GM23248 (cell line): ENCODE measurements at regions not wholly inside any gene's neighbourhood (a gene's known extent, or its start where the extent isn't known, plus 50 kb on each side); places are given as distances from the start of the nearest gene placed in this dataset.

Experiments
- DNase-seq: peaks from one replicate; pipeline ENCODE4 v3.0.0-alpha.2; 2015
- H2AFZ ChIP-seq: fragments of 200-600 bp; sonication (generic); 2 replicates; pipeline ENCODE4 v1.6.1; 2016; ENCODE audit warnings: antibody characterized with exemption
- H3F3A ChIP-seq: fragments of 200-600 bp; sonication (generic); 2 replicates; pipeline ENCODE4 v1.6.1; 2016; ENCODE audit warnings: mild to moderate bottlenecking, antibody characterized with exemption, mixed run types; ENCODE audit not compliant: insufficient read depth
- H3K27ac ChIP-seq: fragments of 200-600 bp; sonication (generic); 2 replicates; pipeline ENCODE4 v1.5.1; 2016; ENCODE audit warnings: mild to moderate bottlenecking
- H3K27me3 ChIP-seq: fragments of 200-600 bp; sonication (generic); replicated peaks from 2 replicates; pipeline ENCODE4 v1.6.1; 2016; ENCODE audit warnings: mild to moderate bottlenecking; ENCODE audit not compliant: insufficient read depth
- H3K36me3 ChIP-seq: fragments of 200-600 bp; sonication (generic); 2 replicates; pipeline ENCODE4 v1.6.1; 2016; ENCODE audit warnings: low read depth, mild to moderate bottlenecking
- H3K4me1 ChIP-seq: fragments of 200-600 bp; sonication (generic); 2 replicates; pipeline ENCODE4 v1.6.1; 2016; ENCODE audit warnings: mild to moderate bottlenecking; ENCODE audit not compliant: insufficient read depth
- H3K4me2 ChIP-seq: fragments of 200-600 bp; sonication (generic); one replicate; pipeline ENCODE4 v1.6.1; 2016; ENCODE audit warnings: mild to moderate bottlenecking; ENCODE audit not compliant: unreplicated experiment
- H3K4me3 ChIP-seq: fragments of 200-600 bp; sonication (generic); 2 replicates; pipeline ENCODE4 v1.5.1; 2016; ENCODE audit warnings: mild to moderate bottlenecking
- H3K79me2 ChIP-seq: fragments of 200-600 bp; sonication (generic); 2 replicates; pipeline ENCODE4 v1.6.1; 2016; ENCODE audit warnings: mild to moderate bottlenecking; ENCODE audit not compliant: insufficient read depth
- H3K9ac ChIP-seq: fragments of 200-600 bp; sonication (generic); 2 replicates; pipeline ENCODE4 v1.6.1; 2016; ENCODE audit warnings: mild to moderate bottlenecking
- H3K9me2 ChIP-seq: fragments of 200-600 bp; sonication (generic); 2 replicates; pipeline ENCODE4 v1.6.1; 2016; ENCODE audit warnings: mixed run types, mild to moderate bottlenecking, moderate library complexity; ENCODE audit not compliant: insufficient read depth
- H3K9me3 ChIP-seq: fragments of 200-600 bp; sonication (generic); one replicate; pipeline ENCODE4 v1.6.1; 2017; ENCODE audit warnings: low read depth
- H4K20me1 ChIP-seq: fragments of 200-600 bp; sonication (generic); 2 replicates; pipeline ENCODE4 v1.6.0; 2016; ENCODE audit not compliant: insufficient read depth
- EZH2 ChIP-seq: fragments of 200-600 bp; sonication (generic); IDR thresholded peaks from 2 replicates; pipeline ENCODE4 v1.6.1; 2018; ENCODE audit warnings: antibody characterized with exemption, mild to moderate bottlenecking; ENCODE audit not compliant: insufficient read depth, poor library complexity, severe bottlenecking
- EZH2phosphoT487 ChIP-seq: fragments of 200-600 bp; sonication (generic); IDR thresholded peaks from 2 replicates; pipeline ENCODE4 v1.6.1; 2018; ENCODE audit warnings: antibody characterized with exemption, moderate library complexity, mild to moderate bottlenecking, low read depth; ENCODE audit not compliant: insufficient read depth
- WGBS, 2 experiments: methylation state at CpG; one replicate each; pipeline ENCODE4 v1.1.6; 2015 to 2017; ENCODE audit warnings: low lambda C conversion rate in 2 of 2, low coverage in 1 of 2; ENCODE audit errors: missing lambda C conversion rate in 2 of 2; 5-methylcytosine and 5-hydroxymethylcytosine counted together
- in situ Hi-C: fragments of 300-500 bp; cut with MboI; formaldehyde crosslinking; loops from 2 replicates; pipeline ENCODE4 v1.15.0; 2020

GRCh38 chr5:68554571-68555279 is 339.2 kb downstream of the PIK3R1 start:
- TF ChIP-seq EZH2phosphoT487 (no peak), EZH2 (no peak)
- in situ Hi-C loops, result no loop called here
- peak; percentile 95 for DNase-seq

DNA sequence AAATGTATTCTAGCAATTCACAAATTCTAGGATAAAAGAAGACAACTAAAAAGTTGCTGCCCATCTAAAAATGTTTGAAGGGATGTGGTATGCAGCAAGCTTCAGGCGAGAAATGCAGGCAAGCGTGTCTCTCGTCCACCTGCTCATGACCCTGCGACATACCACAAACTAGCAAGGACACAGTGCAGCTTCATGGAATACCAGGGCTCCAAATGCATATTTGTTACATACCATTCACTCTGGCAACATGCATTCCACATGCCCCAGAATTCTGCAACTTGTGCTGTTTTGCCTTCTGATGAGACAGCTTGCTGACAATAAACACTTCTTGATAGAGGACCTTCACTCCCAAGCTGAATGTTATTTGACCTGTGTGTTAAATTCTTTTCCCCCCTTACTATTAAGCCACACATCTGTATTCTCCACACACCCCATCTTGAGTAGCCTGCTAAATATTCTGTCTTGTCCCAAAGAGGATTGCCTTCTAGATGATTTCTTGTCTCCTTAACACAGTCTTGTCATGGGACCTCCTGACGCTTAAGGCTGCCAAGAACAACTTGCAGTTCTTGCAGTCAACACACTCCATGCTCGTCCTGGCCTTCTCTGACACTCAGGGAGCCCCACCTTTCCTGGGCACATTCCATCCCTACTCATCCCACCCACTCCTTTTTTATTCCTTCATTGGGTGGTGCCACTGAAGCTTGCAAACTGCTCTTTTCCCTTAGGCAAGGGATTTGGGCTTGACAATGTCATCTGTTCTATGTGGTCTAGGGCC is 340.5 kb downstream of the PIK3R1 start:
- H3K9me3 ChIP-seq, result no peaks in the 10 kb centered on the region
- no peaks in the 10 kb centered on the region for H3K27me3 ChIP-seq
- no peaks in the 10 kb centered on the region for H3K9me2 ChIP-seq
- peaks cover 40% of the 10 kb centered on the region for H3K4me1 ChIP-seq
- H4K20me1 ChIP-seq, result no peaks in the 10 kb centered on the region
- peak overlapping the region; percentile 52 for H3K4me2 ChIP-seq
- no peak overlapping the region for H3K4me3 ChIP-seq
- peaks cover 45% of the 10 kb centered on the region for H3F3A ChIP-seq
- no peak overlapping the region for H3K9ac ChIP-seq
- TF ChIP-seq EZH2phosphoT487, result no peak
- no peak for TF ChIP-seq EZH2
- no peaks in the 10 kb centered on the region for H3K79me2 ChIP-seq
- peak; percentile 53 for DNase-seq
- no peak overlapping the region for H2AFZ ChIP-seq
- no peak overlapping the region for H3K27ac ChIP-seq
- 73 to 74% methylated on average over 6 of the region's 6 CpGs for WGBS, 2 experiments
- in situ Hi-C loops, result no loop called here
- H3K36me3 ChIP-seq, result no peaks in the 10 kb centered on the region

More at GRCh38 chr5:68554571-68555279, 339.2 kb downstream of the PIK3R1 start:
- H3K27ac ChIP-seq, result peak overlapping the region; percentile 69
- no peak overlapping the region for H3K4me3 ChIP-seq
- no peaks in the 10 kb centered on the region for H3K79me2 ChIP-seq
- H3K4me1 ChIP-seq, result peaks cover 40% of the 10 kb centered on the region
- H3K27me3 ChIP-seq, result no peaks in the 10 kb centered on the region
- H3K9me2 ChIP-seq, result no peaks in the 10 kb centered on the region
- H3K36me3 ChIP-seq, result no peaks in the 10 kb centered on the region
- no peaks in the 10 kb centered on the region for H3K9me3 ChIP-seq
- no peaks in the 10 kb centered on the region for H4K20me1 ChIP-seq
- H3K9ac ChIP-seq, result no peak overlapping the region
- peak overlapping the region; percentile 24 for H3K4me2 ChIP-seq
- H2AFZ ChIP-seq, result no peak overlapping the region
- WGBS, 2 experiments, result 5 to 7% methylated on average over 8 of the region's 8 CpGs
- peaks cover 45% of the 10 kb centered on the region for H3F3A ChIP-seq

GRCh38 chr5:68557162-68557936 is 341.8 kb downstream of the PIK3R1 start:
- Histone ChIP-seq H3K79me2 (no peaks in the 10 kb centered on the region), H3K4me2 (peak overlapping the region; percentile 52), H4K20me1 (no peaks in the 10 kb centered on the region), H2AFZ (no peak overlapping the region), H3K9ac (no peak overlapping the region), H3K4me1 (peaks cover 40% of the 10 kb centered on the region), H3K9me2 (no peaks in the 10 kb centered on the region), H3K36me3 (no peaks in the 10 kb centered on the region), H3K4me3 (no peak overlapping the region), H3F3A (peaks cover 45% of the 10 kb centered on the region), H3K27ac (0 out of 2 replicates have a peak overlapping the region, but pooled peaks have one; percentile 9), H3K27me3 (no peaks in the 10 kb centered on the region), H3K9me3 (no peaks in the 10 kb centered on the region)
- in situ Hi-C loops, result no loop called here
- no peak for TF ChIP-seq EZH2
- TF ChIP-seq EZH2phosphoT487, result no peak
- WGBS, 2 experiments, result 60 to 66% methylated on average over 4 of the region's 4 CpGs
- DNase-seq, result peak; percentile 42

DNA sequence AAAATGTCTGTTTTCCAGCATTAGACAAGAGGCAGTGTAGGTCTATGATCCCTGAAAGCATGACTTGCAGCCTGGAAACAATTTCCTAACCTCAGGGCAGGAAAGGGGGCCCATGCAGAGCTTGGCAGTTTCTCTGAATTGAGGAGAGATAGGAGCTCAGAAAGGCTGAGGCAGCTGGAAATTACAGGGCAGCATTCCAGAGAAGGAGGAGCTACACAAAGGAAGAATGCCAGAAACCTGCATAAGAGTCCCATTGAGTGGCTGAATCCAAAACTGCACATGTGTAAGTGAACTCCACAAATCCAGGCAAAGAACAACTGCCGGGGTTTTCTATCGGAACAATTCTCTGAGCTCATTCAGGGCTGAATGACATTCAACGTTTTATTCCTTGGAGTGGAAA is 346.8 kb downstream of the PIK3R1 start:
- WGBS, 2 experiments, result 83 to 85% methylated on average over 3 of the region's 3 CpGs
- in situ Hi-C loops, result no loop called here
- no peak for DNase-seq
- Histone ChIP-seq H3K27me3 (no peaks in the 10 kb centered on the region), H4K20me1 (no peaks in the 10 kb centered on the region), H3K4me1 (peaks cover 9% of the 10 kb centered on the region), H3K36me3 (no peaks in the 10 kb centered on the region), H3F3A (peaks cover 12% of the 10 kb centered on the region), H3K4me2 (no peak overlapping the region), H3K9me3 (no peaks in the 10 kb centered on the region), H3K4me3 (no peak overlapping the region), H3K79me2 (no peaks in the 10 kb centered on the region), H2AFZ (no peak overlapping the region), H3K27ac (no peak overlapping the region), H3K9me2 (no peaks in the 10 kb centered on the region), H3K9ac (no peak overlapping the region)
- TF ChIP-seq EZH2phosphoT487 (no peak), EZH2 (no peak)
